Fibroblast of peridontal ligament (primary cell): ENCODE measurements at regions not wholly inside any gene's neighbourhood (a gene's known extent, or its start where the extent isn't known, plus 50 kb on each side); places are given as distances from the start of the nearest gene placed in this dataset.
"Not testable (repeated sequence)": the region's sequence is repeated elsewhere in the genome, so short reads cannot be mapped to it uniquely, and the experiment has no call there.

Experiments
- DNase-seq: peaks from one replicate; pipeline ENCODE4 v3.0.0-alpha.2; 2010; ENCODE audit errors: extremely low read depth

DNA sequence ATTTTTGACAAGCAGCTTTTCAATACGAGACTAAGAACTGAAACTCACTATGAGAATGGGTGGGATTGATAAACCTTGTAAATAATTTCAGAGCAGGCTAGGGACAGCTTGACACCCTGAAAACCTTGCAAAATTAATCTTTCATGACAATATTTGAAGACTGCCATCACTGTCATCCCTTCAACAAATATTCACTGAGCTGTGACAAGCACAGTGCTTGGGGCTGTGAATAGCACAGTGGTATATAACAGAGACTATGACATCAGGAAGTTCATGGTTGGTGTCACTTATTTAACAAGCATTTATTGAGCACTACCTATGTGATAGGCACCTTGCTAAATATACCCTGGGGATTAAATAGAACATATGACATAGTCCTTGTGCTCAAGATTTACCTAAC is 741.0 kb upstream of the RIOK2 start:
- no peak for DNase-seq

DNA sequence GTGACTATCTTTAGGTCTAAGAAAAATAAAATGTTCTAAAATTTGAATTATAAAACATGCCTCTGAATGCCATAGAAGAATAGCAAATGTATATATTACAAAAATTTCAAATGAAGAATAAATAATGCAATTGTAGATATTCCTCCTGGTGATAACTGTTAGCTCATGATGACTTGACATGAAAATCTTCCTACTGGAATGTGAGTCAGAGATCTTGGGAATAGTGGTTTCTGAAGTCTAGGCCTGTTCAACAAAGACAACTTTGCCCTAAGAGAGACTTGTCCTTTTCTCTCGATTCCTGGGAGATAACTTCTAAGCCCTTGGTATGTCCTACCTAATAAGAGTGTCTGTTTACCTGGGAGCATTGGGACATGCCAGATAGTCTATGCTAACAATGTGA is 746.3 kb upstream of the RIOK2 start:
- peak; percentile 59 for DNase-seq

DNA sequence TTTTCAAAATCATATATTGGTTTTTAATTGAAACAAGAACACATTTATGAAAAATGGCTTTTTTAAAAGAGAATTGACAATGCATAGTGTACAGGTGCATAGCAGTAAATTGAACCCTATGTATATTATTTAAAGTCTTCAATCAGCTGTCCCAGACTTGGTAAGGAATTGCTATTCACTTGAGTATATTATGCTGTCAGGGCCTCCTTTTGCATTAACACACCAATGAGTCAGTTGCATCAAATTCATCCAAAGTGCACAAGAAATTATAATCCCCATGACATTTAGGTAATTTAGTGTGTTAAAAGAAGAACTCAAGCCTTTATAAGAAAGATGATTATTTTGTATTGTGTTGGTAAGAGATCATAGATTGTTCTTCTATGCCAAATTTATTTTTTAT is 748.8 kb upstream of the RIOK2 start:
- no peak for DNase-seq

DNA sequence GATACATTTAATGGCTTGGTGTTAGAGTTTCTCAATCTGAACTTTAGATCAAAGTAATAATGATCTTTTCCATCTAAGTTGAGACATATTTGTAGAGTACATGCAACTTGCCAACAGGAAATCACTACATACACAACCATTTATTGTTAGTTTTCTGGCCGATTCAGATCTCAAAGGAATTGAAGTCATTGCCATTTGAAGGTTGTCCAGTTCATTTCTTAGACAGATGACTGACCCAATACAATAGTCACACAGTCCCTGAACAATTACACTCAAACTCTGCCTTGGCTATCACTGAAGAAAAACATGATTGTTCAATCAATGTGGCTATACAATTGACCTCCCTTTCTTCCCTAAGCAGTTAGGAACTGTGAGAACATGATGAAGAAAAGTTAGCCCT is 753.2 kb upstream of the RIOK2 start:
- no peak for DNase-seq

DNA sequence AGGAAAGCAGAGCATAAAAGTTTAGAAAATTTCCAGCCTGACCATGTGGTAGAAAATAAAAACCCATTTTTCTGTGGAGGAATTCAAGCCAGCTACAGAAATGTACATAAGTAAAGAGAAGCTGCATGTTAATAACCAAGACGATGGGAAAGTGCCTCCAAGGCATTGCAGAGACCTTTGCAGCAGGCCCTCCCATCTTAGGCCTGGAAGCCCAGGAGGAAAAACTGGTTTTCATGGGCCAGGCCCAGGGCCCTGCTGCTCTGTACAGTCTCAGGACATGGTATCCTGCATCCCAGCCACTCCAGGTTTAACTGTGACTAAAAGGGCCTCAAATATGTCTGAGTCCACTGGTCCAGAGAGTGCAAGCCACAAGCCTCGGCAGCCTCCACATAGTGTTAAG is 754.8 kb upstream of the RIOK2 start:
- no peak for DNase-seq

DNA sequence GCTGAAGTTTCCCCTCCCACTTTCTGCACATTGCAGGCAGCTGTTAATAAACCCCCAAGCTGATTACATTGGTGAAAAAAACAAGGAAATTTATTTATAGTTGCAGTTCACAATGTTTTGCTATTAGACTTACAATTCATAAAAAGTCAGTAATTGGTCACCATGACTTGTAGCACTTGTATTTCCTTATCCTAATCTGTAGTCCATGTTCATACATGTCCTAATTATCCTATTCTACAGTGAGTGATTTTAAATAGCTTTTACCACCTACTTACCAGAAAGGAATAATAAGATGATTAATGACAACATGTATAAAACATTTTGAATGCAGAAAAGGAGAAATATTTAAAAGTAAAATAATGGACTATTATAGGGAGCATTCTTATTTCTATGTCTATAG is 760.0 kb upstream of the RIOK2 start:
- no peak for DNase-seq

DNA sequence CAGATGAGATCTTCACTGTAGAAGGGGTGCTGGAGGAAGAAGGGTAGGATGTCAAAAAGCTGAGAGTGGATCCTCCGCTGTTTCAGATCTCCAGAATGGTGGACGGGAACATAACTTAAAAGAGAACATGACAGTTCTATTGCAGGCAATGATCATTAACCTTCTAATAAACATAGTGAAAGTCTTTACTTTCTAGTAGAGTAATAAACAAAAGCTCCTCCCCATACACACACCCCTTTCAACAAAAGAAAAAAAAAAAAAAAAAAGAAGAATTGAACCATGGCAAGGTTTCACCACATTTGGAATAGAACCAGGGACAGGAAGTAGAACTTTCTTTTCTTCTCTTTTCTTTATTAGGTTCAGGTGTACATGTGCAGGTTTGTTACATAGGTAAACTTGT is 768.1 kb upstream of the RIOK2 start:
- DNase-seq: no peak

DNA sequence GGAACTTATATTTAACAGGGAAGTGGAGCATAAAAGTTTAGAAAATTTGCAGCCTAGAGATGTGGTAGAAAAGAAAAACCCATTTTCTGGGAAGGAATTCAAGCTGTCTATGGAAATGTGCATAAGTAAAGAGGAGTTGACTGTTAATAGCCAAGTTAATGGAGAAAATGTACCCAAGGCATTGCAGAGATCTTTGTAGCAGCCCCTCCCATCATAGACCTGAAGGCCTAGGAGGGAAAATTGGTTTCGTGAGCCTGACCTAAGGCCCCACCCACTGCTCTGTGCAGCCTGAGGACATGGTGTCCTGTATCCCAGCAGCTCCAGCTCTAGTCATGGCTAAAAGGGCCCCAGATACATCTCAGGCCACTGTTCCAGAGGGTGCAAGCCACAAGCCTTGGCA is 772.4 kb upstream of the RIOK2 start:
- no peak for DNase-seq

DNA sequence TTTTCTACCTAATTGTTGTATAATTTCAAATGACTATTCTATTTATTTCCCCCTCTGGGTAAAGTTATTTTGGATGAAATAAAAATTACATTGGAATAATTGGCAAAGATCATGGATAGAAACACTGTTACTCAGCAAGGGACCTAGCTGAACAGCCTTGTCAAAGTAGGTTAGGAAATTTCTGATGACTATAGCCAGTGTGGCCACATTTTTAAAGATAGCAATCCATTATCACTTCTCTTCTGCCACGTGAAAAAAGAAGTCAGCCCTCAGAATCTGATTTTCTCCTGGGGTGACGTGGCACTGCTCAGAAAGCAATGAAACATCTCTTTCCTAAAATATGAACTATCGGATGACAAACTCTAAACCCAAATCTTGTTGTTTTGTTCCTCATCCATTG is 784.2 kb upstream of the RIOK2 start:
- DNase-seq: no peak

DNA sequence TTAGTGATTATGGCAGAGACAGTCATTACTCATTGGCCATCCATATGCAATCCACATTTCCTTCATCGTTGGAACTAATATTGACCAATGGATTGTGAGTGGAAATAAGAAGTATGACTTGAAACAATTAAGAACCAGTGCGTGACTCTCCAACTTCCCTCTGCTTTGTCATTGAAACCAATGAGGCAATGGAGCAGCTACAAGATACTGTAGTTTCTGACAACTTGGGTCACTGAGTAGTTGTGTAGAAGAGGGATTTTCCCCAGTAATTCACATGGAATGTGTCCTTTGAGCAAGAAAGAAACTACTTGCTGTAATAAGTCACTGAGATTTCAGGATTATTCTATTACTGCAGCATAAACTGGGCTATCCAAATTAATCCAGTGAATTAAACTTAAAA is 785.3 kb upstream of the RIOK2 start:
- DNase-seq: no peak

DNA sequence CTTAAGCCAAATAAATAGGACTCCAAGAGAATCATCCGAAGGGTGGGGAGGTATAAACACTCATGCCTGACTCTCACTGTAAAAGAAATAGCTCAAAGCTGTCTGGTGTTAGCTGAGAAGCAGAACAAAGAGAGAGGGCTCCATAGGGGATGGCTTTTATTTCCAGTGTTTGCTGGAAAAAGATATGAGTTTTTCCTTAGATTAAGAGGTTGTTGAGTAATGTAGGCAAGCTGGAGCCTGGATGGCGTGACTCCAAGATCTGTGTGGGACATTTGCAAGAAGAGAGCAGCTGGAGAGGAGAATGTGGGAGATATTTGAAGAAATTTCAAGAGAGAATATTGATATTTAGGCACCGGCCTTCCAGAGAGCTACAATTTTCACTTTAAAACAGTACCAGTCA is 793.7 kb upstream of the RGMB start:
- peak; percentile 76 for DNase-seq

DNA sequence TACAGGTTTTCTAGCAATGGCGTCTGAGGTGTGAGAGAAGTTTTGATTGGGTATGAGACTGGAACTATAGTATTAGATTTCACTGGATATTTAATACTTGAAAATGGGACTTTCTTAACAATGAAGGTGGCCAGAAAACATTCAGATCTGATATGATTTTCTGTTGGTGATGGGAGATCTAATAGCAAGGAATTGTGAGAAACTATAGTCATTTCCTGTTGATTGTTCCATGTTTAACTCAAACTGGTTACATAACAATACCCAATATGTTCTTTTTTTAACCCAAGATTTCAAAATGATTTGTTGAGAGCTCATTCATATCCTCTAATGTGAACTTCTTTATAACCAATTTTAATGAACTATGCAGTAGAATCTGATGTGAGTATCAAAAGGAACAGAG is 793.2 kb upstream of the RGMB start:
- DNase-seq: no peak

DNA sequence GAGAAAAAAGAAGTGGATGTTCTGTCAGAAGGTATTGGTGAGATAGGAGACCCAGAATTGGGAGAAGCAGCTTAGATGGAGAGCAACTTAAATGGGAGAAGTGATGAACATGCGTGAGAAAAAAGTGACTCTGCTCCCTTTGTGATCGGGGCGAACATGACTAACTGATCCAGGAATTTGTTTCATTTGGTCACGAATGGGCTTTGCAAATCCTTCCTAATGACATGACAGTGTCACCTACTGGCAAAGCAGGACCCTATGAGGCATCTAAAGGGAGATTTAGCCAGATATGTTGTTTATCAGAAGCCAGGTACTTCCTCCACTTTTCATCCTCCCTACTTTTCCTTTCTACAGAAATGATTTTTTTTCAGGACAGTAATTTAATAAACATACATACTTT is 787.4 kb upstream of the RGMB start:
- DNase-seq: peak; percentile 46

DNA sequence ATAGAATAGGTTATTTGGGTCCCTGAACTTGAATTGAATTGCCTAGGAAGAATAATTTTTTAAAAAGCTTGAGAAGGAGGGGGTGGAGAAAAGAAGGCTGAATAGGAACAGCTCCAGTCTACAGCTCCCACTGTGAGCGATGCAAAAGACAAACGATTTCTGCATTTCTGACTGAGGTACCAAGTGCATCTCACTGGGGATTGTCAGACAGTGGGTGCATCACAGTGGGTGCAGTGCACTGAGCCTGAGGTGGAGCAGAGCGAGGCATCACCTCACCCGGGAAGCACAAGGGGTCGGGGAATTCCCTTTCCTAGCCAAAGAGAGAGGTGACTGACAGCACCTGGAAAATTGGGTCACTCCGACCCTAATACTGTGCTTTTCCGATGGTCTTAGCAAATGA is 782.2 kb upstream of the RGMB start:
- DNase-seq: no peak

DNA sequence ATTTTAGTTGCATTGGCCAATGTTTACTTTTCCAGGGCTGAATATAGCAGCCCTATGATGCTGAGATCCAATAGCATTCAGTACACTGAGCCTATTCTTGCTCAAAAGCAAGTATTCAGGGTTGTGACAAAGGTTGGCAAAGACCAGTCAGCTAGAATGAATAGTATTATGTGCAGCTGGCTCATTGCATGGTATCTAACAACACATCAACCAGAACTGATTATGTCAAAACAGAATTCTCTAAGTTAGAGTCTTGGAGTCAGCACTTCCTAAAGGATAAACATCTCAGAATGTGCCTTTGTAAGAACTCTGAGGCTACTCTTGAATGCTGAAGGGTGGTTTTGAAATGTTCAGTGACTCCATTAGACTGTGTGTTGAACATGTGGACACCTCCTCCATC is 774.5 kb upstream of the RGMB start:
- DNase-seq: peak; percentile 80

DNA sequence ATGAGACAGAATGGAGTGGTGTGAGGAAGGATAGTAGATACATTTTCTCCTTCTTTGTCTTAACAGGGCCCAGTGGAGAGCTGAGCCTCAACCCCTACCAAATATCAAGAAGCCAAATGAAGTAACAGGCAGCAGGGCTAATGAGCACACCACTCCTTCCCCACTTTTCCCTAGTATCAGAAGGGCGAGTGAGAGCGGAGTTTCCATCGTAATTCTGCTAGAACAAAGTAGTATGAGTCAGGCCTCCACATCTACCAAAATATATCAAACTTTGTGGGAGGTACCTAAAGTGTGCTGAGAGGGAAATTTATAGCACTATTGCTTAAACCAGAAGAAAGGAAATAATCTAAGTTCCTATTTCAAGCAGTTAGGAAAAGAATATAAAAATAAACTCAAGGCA is 769.0 kb upstream of the RGMB start:
- DNase-seq: no peak

DNA sequence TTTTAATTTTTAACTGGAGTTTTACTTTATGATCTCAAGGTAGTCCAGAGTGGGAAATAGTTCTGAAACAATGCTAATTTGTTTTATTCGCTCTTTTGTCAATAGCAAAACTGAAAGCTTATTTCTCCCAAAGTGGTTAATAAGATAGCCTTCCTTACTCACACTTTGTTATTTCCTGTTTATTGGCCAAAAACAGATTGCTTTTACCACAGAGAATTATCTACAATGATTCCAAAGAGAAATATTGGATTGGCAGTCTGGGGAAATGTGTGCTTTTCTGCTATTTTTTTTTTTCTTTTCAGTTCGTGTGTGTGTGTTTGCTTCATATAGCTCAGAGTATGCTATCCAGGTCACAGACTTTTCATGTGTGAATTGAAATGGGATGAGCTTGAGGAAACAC is 756.7 kb upstream of the RGMB start:
- peak; percentile 12 for DNase-seq

DNA sequence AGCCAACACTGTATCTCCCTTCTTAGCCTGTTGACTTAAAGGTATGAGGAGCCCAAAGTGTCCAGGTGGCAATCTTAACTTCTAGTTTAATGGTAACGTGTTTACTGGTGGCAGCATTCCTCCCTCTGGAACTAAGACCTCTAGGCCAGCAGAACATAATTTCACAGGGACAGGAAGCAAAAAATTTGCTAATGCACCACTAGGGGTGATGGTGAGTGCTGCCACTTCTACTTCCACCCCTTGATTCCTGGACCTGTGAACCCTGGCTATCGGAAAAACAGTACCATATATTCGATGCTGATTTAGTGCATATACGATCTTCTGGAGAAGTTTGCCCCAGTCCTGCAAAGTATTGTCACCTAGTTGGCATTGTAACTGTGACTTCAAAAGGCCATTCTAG is 743.2 kb upstream of the RGMB start:
- DNase-seq: not testable (repeated sequence)

DNA sequence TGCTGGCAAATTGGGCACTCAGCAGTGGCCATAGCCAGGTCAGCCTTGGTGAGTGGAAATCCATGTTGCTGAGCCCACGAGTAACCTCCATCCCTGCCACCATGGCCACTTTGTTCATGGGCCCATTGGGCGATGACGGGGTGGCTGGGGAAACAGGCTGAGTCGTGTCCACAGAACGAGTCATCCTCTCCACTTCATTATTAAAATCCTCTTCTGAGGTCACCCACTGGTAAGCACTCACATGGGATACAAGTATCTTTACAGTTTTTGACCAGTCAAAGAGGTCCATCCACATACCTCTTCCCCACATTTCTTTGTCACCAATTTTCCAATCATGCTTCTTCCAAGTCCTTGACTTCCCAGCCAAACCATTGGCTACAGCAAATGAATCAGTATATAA is 742.4 kb upstream of the RGMB start:
- DNase-seq: peak; percentile 3

DNA sequence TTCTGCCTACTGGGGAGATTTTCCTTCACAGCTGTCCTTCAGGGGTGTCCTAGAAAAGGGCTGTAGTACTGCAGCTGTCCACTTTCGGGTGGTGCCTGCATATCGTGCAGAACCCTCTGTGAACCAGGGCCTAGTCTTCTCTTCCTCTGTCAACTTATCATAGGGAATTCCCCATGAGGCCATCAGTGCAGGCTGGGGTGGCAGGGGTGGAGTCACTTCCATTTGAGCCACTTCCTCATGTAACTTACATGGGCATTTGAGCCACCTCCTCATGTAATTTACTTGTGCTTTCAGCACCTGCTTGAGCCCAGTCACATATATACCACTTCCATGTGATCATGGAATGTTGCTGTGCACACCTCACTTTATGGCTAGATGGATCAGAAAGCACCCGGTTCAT is 742.0 kb upstream of the RGMB start:
- DNase-seq: no peak

DNA sequence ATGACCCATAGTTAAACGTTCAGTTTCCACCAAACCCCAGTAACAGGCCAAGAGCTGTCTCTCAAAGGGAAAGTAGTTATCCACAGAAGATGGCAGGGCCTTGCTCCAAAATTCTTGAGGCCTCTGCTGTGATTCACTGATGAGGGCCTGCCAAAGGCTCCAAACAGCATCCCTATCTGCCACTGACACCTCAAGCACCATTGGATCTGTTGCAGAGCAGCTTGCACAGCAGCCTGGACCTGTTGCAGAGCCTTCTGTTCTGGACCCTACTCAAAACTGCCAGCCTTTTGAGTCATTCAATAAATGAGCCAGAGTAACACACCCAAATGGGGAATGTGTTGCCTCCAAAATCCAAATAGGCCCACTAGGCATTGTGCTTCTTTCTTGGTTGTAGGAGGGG is 741.5 kb upstream of the RGMB start:
- DNase-seq: peak; percentile 67

DNA sequence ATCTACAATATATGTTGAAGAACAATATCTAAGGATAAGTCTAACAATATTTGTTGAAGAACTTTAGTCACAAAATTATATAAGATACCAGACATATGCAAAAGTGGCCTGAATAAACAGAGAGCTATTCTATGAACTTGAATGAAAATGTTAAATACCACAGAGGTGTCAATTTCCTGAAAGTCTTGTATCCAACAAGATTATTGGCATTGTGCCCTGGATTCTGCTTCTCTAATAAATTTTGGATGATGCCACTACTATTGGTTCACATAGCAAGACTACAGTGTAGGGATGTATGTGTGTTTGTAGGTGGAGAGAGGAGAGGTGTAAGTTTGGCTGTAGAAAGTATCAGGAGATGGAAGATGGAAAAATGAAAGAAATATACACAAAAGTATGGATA is 731.8 kb upstream of the RGMB start:
- no peak for DNase-seq

DNA sequence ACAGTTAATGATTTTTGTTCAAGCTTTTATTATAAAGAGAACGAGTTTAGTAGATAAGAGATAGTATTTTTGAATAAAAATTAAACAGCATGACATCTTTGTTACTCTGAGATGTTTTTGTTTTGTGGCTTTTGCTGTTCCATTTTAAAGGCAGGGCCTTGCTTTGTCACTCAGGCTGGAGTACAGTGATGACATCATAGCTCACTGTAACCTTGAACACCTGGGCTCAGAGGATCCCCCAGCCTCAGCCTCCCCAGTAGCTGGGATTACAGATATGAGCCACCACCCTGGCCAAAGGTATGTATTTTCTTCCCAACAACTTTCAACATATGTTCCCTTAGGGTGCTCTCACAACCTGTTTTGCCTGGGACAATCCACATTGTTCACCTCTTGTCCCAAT is 730.9 kb upstream of the RGMB start:
- DNase-seq: no peak

DNA sequence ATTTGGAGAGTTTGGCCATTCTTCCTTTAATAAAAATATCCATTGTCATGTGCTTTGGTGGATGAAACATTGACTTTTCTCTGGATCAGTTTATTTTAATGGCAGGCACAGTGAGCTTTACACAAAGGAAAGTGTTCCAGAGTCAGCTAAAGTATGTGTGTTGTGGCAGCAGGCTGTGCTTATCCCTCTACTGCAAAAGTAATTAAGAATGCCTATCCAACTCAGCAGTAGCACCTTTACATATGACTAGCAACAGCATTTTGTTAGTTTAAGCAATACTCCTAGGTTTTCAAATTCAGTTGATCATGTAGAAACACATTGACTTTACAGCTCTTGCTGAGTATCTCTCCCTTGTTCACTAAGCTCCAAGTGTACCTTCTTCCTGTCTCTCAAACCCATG is 730.5 kb upstream of the RGMB start:
- DNase-seq: no peak

DNA sequence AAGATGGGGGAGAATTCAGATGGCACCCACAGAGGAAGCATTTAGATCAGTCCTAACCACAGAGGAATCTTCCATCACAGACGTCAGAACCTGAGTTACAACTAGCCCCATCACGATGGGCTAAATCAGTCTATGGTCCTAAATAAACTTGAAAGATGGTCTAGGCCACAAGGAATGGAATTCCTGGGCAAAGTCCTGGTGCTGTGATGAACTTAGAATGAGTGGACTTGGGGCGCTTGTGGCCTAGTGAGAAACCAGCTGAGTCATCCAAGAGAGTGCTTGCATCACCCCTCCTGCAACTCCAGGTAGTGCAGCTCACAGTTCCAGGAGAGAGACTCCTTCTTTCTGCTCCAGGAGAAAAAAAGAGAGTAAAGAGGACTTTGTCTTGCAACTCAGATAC is 722.9 kb upstream of the RGMB start:
- no peak for DNase-seq
